ENCODE measurements at regions not wholly inside any gene's neighbourhood (a gene's known extent, or its start where the extent isn't known, plus 50 kb on each side); places are given as distances from the start of the nearest gene placed in this dataset.

GRCh38 chr18:22311301-22311700 lies 106.4 kb downstream of the CTAGE1 start:
- DNase-seq (ENCODE audit: low spot score in 2 of 2), result no peak
- no peaks in the 10 kb centered on the region for H3K9me3 ChIP-seq
- H3K4me1 ChIP-seq, result no peaks in the 10 kb centered on the region
- H3K27ac ChIP-seq, result no peak overlapping the region
- intact Hi-C loops (cut with DNase I), result no loop called here
- no peaks in the 10 kb centered on the region for H3K27me3 ChIP-seq
- H3K36me3 ChIP-seq, result no peaks in the 10 kb centered on the region
- no peak overlapping the region for H3K4me3 ChIP-seq
- TF ChIP-seq CTCF (IDR thresholded peaks at IDR 0.05), result no peak

- no peaks in the 10 kb centered on the region for H3K4me1 ChIP-seq
- H3K27me3 ChIP-seq, result no peaks in the 10 kb centered on the region
- DNase-seq (ENCODE audit: low spot score in 2 of 2), result no peak
- no peak overlapping the region for H3K27ac ChIP-seq
- no peak overlapping the region for H3K4me3 ChIP-seq
- H3K36me3 ChIP-seq, result no peaks in the 10 kb centered on the region
- TF ChIP-seq CTCF (IDR thresholded peaks at IDR 0.05), result no peak
- no peaks in the 10 kb centered on the region for H3K9me3 ChIP-seq
- intact Hi-C loops (cut with DNase I), result no loop called here
Measured at GRCh38 chr18:22309191-22309590, 108.5 kb downstream of the CTAGE1 start.

DNA sequence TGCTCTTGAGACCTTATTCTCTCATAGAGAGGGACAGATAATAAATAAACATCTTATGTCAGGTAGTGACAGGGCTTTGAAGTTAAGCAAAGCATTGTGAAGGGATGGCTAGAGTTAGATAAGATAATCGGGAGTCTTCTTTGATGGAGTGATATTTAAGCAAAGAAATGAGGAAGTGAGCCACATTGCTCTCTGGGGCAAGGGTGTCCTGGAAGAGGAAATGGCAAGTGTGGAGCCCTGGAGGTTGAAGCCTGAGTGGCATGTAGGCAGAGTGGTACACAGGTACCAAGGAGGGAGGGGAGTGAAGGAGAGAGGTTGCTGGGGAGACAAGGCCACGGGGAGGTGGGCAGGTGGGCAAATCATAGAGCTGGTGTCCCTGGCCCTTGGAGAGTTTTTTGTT lies 110.2 kb downstream of the CTAGE1 start:
- Histone ChIP-seq H3K4me1 (no peaks in the 10 kb centered on the region), H3K36me3 (no peaks in the 10 kb centered on the region), H3K27ac (no peak overlapping the region), H3K4me3 (no peak overlapping the region), H3K9me3 (no peaks in the 10 kb centered on the region), H3K27me3 (no peaks in the 10 kb centered on the region)
- no peak for DNase-seq (ENCODE audit: low spot score in 2 of 2)
- no peak for TF ChIP-seq CTCF (IDR thresholded peaks at IDR 0.05)
- intact Hi-C loops (cut with DNase I), result no loop called here

DNA sequence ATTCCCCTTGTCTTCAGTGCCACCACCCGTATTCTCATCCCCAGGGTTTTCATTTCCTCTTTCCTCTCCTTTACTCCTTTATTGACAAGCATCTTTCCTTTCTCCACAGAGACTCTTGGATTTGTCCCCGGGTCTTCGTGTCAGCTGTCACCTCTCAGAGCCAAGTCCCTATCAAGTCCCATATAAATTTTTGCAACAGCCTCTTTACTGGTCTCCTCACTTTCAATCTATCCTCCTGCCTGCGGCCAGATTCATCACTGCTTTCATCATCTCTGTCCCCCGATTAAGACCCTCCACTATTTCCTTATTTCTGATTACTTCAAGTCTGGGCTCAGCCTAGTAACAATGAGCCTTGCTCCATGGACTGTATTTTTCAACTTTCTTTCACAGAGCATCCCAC lies 113.8 kb downstream of the CTAGE1 start:
- no peaks in the 10 kb centered on the region for H3K36me3 ChIP-seq
- H3K9me3 ChIP-seq, result no peaks in the 10 kb centered on the region
- H3K27me3 ChIP-seq, result no peaks in the 10 kb centered on the region
- H3K4me1 ChIP-seq, result peaks cover 0 to 7% of the 10 kb centered on the region in 2 donors
- intact Hi-C loops (cut with DNase I), result no loop called here
- H3K4me3 ChIP-seq, result no peak overlapping the region
- no peak overlapping the region for H3K27ac ChIP-seq
- no peak for DNase-seq (ENCODE audit: low spot score in 2 of 2)
- TF ChIP-seq CTCF (IDR thresholded peaks at IDR 0.05), result no peak

GRCh38 chr18:22302144-22302543 lies 115.6 kb downstream of the CTAGE1 start:
- intact Hi-C loops (cut with DNase I), result no loop called here
- no peak for TF ChIP-seq CTCF (IDR thresholded peaks at IDR 0.05)

More at GRCh38 chr18:22302144-22302543, 115.6 kb downstream of the CTAGE1 start:
- H3K27me3 ChIP-seq, result no peaks in the 10 kb centered on the region
- peaks cover 0 to 7% of the 10 kb centered on the region in 2 donors for H3K4me1 ChIP-seq
- H3K27ac ChIP-seq, result no peak overlapping the region
- DNase-seq (ENCODE audit: low spot score in 2 of 2), result no peak
- no peaks in the 10 kb centered on the region for H3K36me3 ChIP-seq
- no peak overlapping the region for H3K4me3 ChIP-seq
- no peaks in the 10 kb centered on the region for H3K9me3 ChIP-seq

Measured in ascending aorta (tissue), 2 donors.